ENCODE measurements at regions not wholly inside any gene's neighbourhood (a gene's known extent, or its start where the extent isn't known, plus 50 kb on each side); places are given as distances from the start of the nearest gene placed in this dataset.

DNA sequence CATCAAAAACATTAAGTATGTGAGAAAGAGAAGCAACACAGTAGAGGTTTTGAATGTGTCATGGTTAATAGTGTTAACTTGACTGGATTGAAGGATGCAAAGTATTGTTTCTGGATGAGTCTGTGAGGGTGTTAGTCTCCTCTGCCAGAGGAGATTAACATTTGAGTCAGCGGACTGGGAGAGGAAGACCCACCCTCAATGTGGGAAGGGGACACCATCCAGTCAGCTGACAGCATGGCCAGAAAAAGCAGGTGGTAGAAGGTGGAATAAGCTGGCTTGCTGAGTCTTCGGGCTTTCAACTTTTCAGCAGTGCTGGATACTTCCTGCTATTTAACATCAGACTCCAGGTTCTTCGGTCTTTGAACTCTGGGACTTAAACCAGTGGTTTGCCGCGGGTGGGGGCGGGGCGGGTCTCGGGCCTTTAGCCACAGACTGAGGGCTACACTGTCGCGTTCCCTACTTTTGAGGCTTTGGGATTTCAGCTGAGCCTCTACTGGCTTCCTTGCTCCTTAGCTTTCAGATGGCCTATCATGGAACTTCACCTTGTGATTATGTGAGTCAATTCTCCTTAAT is 309.9 kb upstream of the ST8SIA4 start:
- CTCF ChIA-PET (ENCODE audit: low intra/inter-chr PET ratio, low total read pairs): no interaction called here

DNA sequence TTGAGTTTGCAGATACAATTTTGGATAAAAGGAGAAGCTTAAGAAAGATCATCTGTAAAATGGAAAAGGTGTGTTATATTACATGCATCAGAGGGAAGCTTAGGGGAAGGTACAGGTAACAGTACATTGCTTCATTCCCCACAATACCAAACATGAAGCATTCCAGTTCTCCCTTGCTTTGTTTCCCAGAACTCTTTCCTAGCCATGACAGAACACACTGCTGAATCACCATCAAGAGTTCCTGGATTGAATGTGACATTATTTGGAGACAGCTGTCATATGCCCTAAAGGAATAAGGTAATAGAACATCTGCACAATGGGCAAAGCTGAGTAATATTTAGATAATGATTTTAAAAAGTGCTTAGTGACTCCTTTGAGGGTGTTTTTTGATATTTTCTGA is 303.5 kb upstream of the ST8SIA4 start:
- no peak for FAIRE-seq
- no peak for ATAC-seq
- H3K79me2 ChIP-seq (ENCODE audit: insufficient read depth, low read length): no peaks in the 10 kb centered on the region
- H3K9me3 ChIP-seq (ENCODE audit: low read length): peaks cover 13% of the 10 kb centered on the region
- DNase-seq (ENCODE audit: low spot score): no peak
- no peak overlapping the region for H2AFZ ChIP-seq (ENCODE audit: low read length)
- no peak overlapping the region for H3K4me3 ChIP-seq (replicated peaks in 1 of 3; ENCODE audit: insufficient read depth in 1 of 3, low read depth in 2 of 3, low read length in 3 of 3)
- POLR2A ChIA-PET: no interaction called here
- TF ChIP-seq HIVEP1 (CRISPR knock-in tag; IDR thresholded peaks at IDR 0.05) (no peak), ZNF263 (CRISPR knock-in tag; IDR thresholded peaks at IDR 0.05) (no peak), ZNF550 (CRISPR knock-in tag; IDR thresholded peaks at IDR 0.05; ENCODE audit: borderline replicate concordance) (no peak), ZSCAN9 (CRISPR knock-in tag; IDR thresholded peaks at IDR 0.05; ENCODE audit: borderline replicate concordance) (no peak), ZNF331 (CRISPR knock-in tag; IDR thresholded peaks at IDR 0.05) (no peak), FOXC1 (CRISPR knock-in tag; IDR thresholded peaks at IDR 0.05; ENCODE audit: borderline replicate concordance) (no peak), SNAI1 (CRISPR knock-in tag; IDR thresholded peaks at IDR 0.05; ENCODE audit: borderline replicate concordance) (no peak), CBFB (CRISPR knock-in tag; IDR thresholded peaks at IDR 0.05) (no peak), NRL (CRISPR knock-in tag; IDR thresholded peaks at IDR 0.05; ENCODE audit: borderline replicate concordance) (no peak), ZNF749 (CRISPR knock-in tag; IDR thresholded peaks at IDR 0.05; ENCODE audit: borderline replicate concordance) (no peak), TGIF2 (CRISPR knock-in tag; IDR thresholded peaks at IDR 0.05) (no peak), RNF2 (conservative IDR thresholded peaks at IDR 0.05; ENCODE audit: low read depth) (no peak), ZNF678 (CRISPR knock-in tag; IDR thresholded peaks at IDR 0.05) (no peak)
- TF ChIP-seq, protein P1, sequence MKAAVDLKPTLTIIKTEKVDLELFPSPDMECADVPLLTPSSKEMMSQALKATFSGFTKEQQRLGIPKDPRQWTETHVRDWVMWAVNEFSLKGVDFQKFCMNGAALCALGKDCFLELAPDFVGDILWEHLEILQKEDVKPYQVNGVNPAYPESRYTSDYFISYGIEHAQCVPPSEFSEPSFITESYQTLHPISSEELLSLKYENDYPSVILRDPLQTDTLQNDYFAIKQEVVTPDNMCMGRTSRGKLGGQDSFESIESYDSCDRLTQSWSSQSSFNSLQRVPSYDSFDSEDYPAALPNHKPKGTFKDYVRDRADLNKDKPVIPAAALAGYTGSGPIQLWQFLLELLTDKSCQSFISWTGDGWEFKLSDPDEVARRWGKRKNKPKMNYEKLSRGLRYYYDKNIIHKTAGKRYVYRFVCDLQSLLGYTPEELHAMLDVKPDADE (CRISPR knock-in tag; IDR thresholded peaks at IDR 0.05): no peak
- TF ChIP-seq, protein P2, sequence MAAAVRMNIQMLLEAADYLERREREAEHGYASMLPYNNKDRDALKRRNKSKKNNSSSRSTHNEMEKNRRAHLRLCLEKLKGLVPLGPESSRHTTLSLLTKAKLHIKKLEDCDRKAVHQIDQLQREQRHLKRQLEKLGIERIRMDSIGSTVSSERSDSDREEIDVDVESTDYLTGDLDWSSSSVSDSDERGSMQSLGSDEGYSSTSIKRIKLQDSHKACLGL (CRISPR knock-in tag; IDR thresholded peaks at IDR 0.05): no peak
- no peak overlapping the region for H3K9ac ChIP-seq (ENCODE audit: insufficient read depth, low read depth, low read length)
- in situ Hi-C loops (cut with HindIII; ENCODE audit: extremely low pct_ligation_motif_present, low pct_unique_long_range_greater_than_20kb) (no loop called here), intact Hi-C loops (cut with micrococcal nuclease; ENCODE audit: unreplicated experiment) (no loop called here)
- no peak overlapping the region for H3K4me2 ChIP-seq (ENCODE audit: low read depth, low read length)
- no peak overlapping the region for H3K27ac ChIP-seq (ENCODE audit: extremely low read length, insufficient read depth, low read length)
- H3K36me3 ChIP-seq (replicated peaks in 1 of 2; ENCODE audit: control insufficient read depth in 1 of 2, insufficient read depth in 2 of 2, low read length in 2 of 2): no peaks in the 10 kb centered on the region
- CTCF ChIA-PET (ENCODE audit: low intra/inter-chr PET ratio, low total read pairs): no interaction called here
- no peaks in the 10 kb centered on the region for H3K27me3 ChIP-seq (ENCODE audit: control insufficient read depth in 1 of 2, insufficient read depth in 2 of 2, low read length in 2 of 2)
- BruUV-seq (replicated peaks): no TSS peak
- no peaks in the 10 kb centered on the region for H4K20me1 ChIP-seq (ENCODE audit: insufficient read depth, low read length)
- no peaks in the 10 kb centered on the region for H3K4me1 ChIP-seq (ENCODE audit: insufficient read depth, low read length)

More for the DNA sequence above, 309.9 kb upstream of the ST8SIA4 start:
- Histone ChIP-seq H3K79me2 (ENCODE audit: insufficient read depth, low read length) (no peaks in the 10 kb centered on the region), H3K9ac (ENCODE audit: insufficient read depth, low read depth, low read length) (no peak overlapping the region), H3K4me3 (replicated peaks in 1 of 3; ENCODE audit: insufficient read depth in 1 of 3, low read depth in 2 of 3, low read length in 3 of 3) (no peak overlapping the region), H2AFZ (ENCODE audit: low read length) (no peak overlapping the region), H3K4me2 (ENCODE audit: low read depth, low read length) (peak overlapping the region; percentile 65), H3K36me3 (replicated peaks in 1 of 2; ENCODE audit: control insufficient read depth in 1 of 2, insufficient read depth in 2 of 2, low read length in 2 of 2) (no peaks in the 10 kb centered on the region), H4K20me1 (ENCODE audit: insufficient read depth, low read length) (no peaks in the 10 kb centered on the region), H3K4me1 (ENCODE audit: insufficient read depth, low read length) (peaks cover 6% of the 10 kb centered on the region; the same call in 1 of the 2 replicates), H3K27ac (ENCODE audit: extremely low read length, insufficient read depth, low read length) (no peak overlapping the region), H3K9me3 (ENCODE audit: low read length) (peaks cover 9% of the 10 kb centered on the region), H3K27me3 (ENCODE audit: control insufficient read depth in 1 of 2, insufficient read depth in 2 of 2, low read length in 2 of 2) (no peaks in the 10 kb centered on the region)
- ATAC-seq (peak; percentile 81), FAIRE-seq (no peak), DNase-seq (ENCODE audit: low spot score) (peak; percentile 12)
- TF ChIP-seq KAT2B (IDR thresholded peaks at IDR 0.05; ENCODE audit: borderline replicate concordance, low read depth, low read length) (no peak), HNF4A (CRISPR knock-in tag; IDR thresholded peaks at IDR 0.05) (peak; percentile 45; the same call in 1 of the 2 replicates)
- in situ Hi-C loops (cut with HindIII; ENCODE audit: extremely low pct_ligation_motif_present, low pct_unique_long_range_greater_than_20kb) (no loop called here), intact Hi-C loops (cut with micrococcal nuclease; ENCODE audit: unreplicated experiment) (no loop called here)
- WGBS (ENCODE audit: low lambda C conversion rate): 29% methylated on average over 1 of the region's 10 CpGs
- POLR2A ChIA-PET: no interaction called here
- BruUV-seq (replicated peaks): no TSS peak
